Nephron progenitor cell (in vitro differentiated cells): ENCODE measurements at regions not wholly inside any gene's neighbourhood (a gene's known extent, or its start where the extent isn't known, plus 50 kb on each side); places are given as distances from the start of the nearest gene placed in this dataset.

Experiments
- DNase-seq: peaks from one replicate; pipeline ENCODE4 v3.0.0; 2021
- H3K27ac Mint-ChIP-seq: 2 replicates; pipeline ENCODE4 v1.8.0; 2021; ENCODE audit warnings: mild to moderate bottlenecking, moderate library complexity, mixed read lengths
- H3K27me3 Mint-ChIP-seq: 2 replicates; pipeline ENCODE4 v1.8.0; 2021; ENCODE audit warnings: mild to moderate bottlenecking, low read depth, mixed read lengths; ENCODE audit not compliant: poor library complexity
- H3K36me3 Mint-ChIP-seq: 2 replicates; pipeline ENCODE4 v1.8.0; 2021; ENCODE audit warnings: low read depth, mixed read lengths
- H3K4me1 Mint-ChIP-seq: 2 replicates; pipeline ENCODE4 v1.8.0; 2021; ENCODE audit warnings: mixed read lengths
- H3K4me3 Mint-ChIP-seq: 2 replicates; pipeline ENCODE4 v1.8.0; 2021; ENCODE audit warnings: mild to moderate bottlenecking, moderate library complexity, mixed read lengths
- H3K9me3 Mint-ChIP-seq: 2 replicates; pipeline ENCODE4 v1.8.0; 2021; ENCODE audit warnings: mild to moderate bottlenecking, moderate library complexity, mixed read lengths
- TF ChIP-seq, protein P1 (sequence below): fragments of 200-600 bp; sonication (generic); IDR thresholded peaks from 2 replicates; pipeline ENCODE4 v1.5.0; 2021; ENCODE audit warnings: antibody characterized with exemption

DNA sequence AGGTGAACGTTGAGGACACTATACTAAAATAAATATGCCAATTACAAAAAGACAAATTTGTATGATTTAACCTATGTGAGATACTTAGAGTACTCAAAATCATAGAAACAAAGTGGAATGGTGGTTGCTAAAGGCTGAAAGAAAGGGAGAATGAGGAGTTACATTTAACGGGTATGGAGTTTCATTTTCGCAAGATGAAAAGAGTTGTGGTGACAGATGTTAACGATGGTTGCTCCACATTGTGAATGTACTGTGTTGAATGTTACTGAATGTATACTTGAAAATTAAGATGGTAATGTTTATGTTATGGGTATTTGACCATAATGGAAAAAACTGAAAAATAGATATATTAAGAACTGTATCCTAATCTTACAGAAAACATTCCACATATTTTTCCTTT lies 51.3 kb upstream of the MOCS2 start:
- H3K4me1 Mint-ChIP-seq, result peaks cover 12% of the 10 kb centered on the region
- H3K9me3 Mint-ChIP-seq, result no peaks in the 10 kb centered on the region
- no peak overlapping the region for H3K4me3 Mint-ChIP-seq
- H3K36me3 Mint-ChIP-seq, result no peaks in the 10 kb centered on the region
- no peaks in the 10 kb centered on the region for H3K27me3 Mint-ChIP-seq
- TF ChIP-seq, protein P1, sequence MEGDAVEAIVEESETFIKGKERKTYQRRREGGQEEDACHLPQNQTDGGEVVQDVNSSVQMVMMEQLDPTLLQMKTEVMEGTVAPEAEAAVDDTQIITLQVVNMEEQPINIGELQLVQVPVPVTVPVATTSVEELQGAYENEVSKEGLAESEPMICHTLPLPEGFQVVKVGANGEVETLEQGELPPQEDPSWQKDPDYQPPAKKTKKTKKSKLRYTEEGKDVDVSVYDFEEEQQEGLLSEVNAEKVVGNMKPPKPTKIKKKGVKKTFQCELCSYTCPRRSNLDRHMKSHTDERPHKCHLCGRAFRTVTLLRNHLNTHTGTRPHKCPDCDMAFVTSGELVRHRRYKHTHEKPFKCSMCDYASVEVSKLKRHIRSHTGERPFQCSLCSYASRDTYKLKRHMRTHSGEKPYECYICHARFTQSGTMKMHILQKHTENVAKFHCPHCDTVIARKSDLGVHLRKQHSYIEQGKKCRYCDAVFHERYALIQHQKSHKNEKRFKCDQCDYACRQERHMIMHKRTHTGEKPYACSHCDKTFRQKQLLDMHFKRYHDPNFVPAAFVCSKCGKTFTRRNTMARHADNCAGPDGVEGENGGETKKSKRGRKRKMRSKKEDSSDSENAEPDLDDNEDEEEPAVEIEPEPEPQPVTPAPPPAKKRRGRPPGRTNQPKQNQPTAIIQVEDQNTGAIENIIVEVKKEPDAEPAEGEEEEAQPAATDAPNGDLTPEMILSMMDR, result no peak
- H3K27ac Mint-ChIP-seq, result no peak overlapping the region
- no peak for DNase-seq

DNA sequence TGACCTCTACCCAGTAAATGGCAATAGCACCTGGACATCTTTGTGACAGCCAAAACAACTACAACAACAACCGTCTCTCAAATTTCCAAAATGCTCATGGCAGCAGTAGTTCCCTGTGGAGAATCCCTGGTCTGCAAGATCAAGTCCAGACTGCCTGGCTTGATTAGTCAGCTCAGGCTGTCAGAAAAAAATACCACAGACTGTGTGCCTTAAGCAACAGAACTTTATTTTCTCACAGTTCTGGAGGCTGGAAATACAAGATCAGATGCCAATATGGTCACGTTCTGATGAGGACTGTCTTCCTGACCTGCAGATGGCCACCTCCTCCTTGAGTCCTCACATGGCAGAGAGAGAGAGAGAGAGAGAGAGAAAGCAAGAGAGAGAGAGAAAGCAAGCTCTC lies 52.3 kb upstream of the MOCS2 start:
- H3K9me3 Mint-ChIP-seq, result no peaks in the 10 kb centered on the region
- no peaks in the 10 kb centered on the region for H3K27me3 Mint-ChIP-seq
- peaks cover 18% of the 10 kb centered on the region for H3K4me1 Mint-ChIP-seq
- TF ChIP-seq, protein P1, result no peak
- no peak overlapping the region for H3K4me3 Mint-ChIP-seq
- no peaks in the 10 kb centered on the region for H3K36me3 Mint-ChIP-seq
- DNase-seq, result no peak
- no peak overlapping the region for H3K27ac Mint-ChIP-seq

DNA sequence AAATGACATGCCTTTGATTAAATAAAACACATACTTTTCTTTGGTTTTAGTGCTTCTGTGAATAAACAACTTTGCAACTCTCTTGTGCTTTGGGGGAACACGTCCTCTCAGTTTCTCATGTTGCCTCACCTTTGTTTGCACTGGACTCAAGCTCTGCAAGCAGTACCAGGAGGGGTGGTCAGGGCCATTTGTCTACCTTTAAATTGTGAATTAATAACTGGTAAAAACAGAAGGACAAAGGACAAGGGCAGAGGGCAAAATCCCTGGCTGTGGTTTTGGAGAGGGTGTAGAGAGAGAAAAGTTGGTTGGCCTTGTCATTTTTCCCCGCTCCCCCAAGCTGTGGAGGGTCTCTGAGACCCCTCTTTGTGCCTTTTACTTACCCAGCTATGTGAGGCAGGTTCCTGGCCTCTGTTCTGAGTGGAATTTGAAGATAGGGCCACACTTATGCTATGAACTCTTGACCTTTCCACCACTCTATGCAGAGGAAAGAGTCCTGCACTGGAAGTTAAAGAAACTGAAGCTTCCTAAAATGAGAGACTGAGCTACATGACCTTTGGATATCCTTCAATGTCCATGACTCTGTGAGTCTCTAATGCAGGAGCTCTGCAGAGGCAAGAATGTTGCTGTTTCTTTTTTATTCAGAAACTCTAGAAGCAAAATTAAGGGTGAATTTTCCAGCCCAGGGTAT lies 55.1 kb upstream of the MOCS2 start:
- TF ChIP-seq, protein P1, result no peak
- Mint-ChIP-seq H3K27me3 (no peaks in the 10 kb centered on the region), H3K4me3 (no peak overlapping the region), H3K36me3 (no peaks in the 10 kb centered on the region), H3K4me1 (peaks cover 33% of the 10 kb centered on the region), H3K27ac (no peak overlapping the region), H3K9me3 (no peaks in the 10 kb centered on the region)
- no peak for DNase-seq

DNA sequence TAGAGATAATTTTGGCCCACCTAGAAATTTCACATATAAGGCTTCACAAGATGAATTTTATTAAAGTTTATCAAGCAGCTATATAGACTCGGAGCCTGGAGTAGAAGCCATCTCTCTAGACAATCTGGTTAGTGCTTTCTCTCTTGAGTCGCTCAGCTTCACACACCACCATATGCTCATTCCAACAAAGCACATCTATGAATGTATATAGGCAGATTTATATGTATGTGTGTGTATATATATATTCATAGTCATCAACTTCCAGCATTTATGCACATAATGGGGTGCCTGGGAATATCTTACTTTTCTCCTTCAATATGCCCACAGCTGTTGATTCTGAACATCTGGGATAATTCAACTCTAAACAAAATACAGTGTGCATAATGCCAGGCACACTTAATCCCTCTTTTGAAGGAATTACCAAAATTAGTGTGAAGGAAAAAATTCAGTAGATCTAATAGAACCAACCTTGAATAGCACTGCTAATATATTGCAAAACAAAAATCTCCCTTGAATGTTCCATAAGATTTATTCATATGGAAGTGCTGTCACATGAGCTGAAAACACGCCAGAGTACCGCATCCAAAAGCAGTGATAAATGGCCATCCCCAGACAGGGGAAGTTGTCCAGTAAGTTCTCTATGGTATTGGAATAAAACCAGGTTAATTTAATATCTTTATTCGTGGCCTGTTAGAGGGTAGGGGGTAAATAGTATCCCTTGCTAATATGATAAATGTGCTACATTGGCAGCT lies 56.0 kb upstream of the MOCS2 start:
- Mint-ChIP-seq H3K27me3 (no peaks in the 10 kb centered on the region), H3K4me3 (no peak overlapping the region), H3K36me3 (no peaks in the 10 kb centered on the region), H3K27ac (peak overlapping the region; percentile 13), H3K9me3 (no peaks in the 10 kb centered on the region), H3K4me1 (peaks cover 33% of the 10 kb centered on the region)
- DNase-seq, result no peak
- TF ChIP-seq, protein P1, result no peak

DNA sequence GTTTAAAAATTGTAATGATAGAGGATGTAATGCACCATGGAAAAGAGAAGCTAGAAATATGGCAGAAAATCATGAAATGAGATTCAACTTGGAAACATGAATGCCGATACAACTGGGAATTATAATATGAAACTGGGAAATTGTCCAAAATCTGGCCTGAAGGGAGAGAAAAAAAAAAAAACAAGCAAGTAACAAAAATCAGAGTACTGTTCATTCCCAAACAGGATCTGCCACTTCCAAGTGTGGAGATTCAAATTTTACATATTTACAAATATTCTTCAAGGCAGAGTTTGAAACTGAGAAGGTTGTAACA lies 56.6 kb upstream of the MOCS2 start:
- Mint-ChIP-seq H3K36me3 (no peaks in the 10 kb centered on the region), H3K9me3 (no peaks in the 10 kb centered on the region), H3K4me3 (no peak overlapping the region), H3K27me3 (no peaks in the 10 kb centered on the region), H3K4me1 (peaks cover 33% of the 10 kb centered on the region), H3K27ac (peak overlapping the region; percentile 13)
- no peak for DNase-seq
- TF ChIP-seq, protein P1, result no peak

DNA sequence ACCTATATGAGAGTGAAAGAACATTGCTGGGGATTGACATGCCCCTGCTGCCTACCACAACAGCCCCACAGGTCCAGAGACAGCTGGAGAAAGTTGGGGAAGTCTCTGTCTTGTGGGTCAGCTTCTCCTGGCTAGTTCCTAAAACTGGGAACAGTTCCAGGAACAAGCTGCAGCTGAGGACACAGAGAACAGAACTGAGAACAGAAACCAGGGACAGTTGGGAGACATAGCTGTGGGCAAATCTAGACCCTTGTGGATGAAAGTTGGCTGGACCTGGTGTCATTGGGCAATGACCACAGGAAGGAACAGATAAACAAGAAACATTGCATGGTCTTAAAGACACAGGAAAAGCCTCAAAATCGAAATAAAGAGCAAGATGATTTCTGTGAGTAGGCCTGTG lies 58.3 kb upstream of the MOCS2 start:
- no peaks in the 10 kb centered on the region for H3K27me3 Mint-ChIP-seq
- H3K4me1 Mint-ChIP-seq, result peaks cover 33% of the 10 kb centered on the region
- no peaks in the 10 kb centered on the region for H3K36me3 Mint-ChIP-seq
- H3K27ac Mint-ChIP-seq, result peak overlapping the region; percentile 67
- TF ChIP-seq, protein P1, result no peak
- H3K4me3 Mint-ChIP-seq, result no peak overlapping the region
- no peak for DNase-seq
- H3K9me3 Mint-ChIP-seq, result no peaks in the 10 kb centered on the region
